GM12892 (cell line): ENCODE measurements at regions not wholly inside any gene's neighbourhood (a gene's known extent, or its start where the extent isn't known, plus 50 kb on each side); places are given as distances from the start of the nearest gene placed in this dataset.

Experiments used
- DNase-seq: peaks from one replicate; pipeline ENCODE4 v3.0.0; 2011; ENCODE audit not compliant: insufficient read length
- FAIRE-seq: peaks from 2 replicates; lab custom pipeline; 2011; peaks lifted over from hg19 to GRCh38; lab: Jason Lieb, UNC
- POLR2A ChIP-seq: IDR thresholded peaks from 2 replicates; pipeline ENCODE4 v1.6.1; 2011; ENCODE audit warnings: low read depth, low read length, control low read depth
- POLR2AphosphoS5 ChIP-seq: IDR thresholded peaks from 2 replicates; pipeline ENCODE4 v1.6.1; 2011; ENCODE audit warnings: low read depth, low read length, control low read depth
- TAF1 ChIP-seq: IDR thresholded peaks from 2 replicates; pipeline ENCODE4 v1.6.1; 2011; ENCODE audit warnings: low read depth, mild to moderate bottlenecking, control low read depth, low read length, borderline replicate concordance

DNA sequence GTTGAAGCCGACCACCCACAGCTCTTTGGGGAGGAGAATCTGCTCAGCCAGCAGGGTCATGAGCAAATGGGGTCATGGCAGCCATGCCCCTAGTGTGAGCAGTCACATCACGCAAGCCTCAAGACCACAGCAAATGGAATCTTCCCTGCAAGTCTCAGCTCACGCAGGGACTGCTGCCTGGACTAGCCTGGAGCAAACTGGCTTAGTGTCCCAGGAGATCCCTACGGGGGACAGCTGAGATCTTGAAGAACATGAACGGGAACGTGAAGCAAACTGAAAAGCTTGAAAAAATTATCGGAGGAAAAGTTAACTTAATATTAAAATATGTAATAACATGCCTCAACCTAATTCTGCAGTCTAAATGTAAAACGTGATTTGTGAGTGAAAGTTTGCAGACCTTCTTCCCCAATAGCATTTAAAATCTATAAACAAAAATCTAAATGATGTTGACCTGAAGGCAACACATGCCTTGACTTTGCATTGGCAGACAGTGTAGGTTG, 118.4 kb downstream of the FAM124B start:
- TF ChIP-seq POLR2A (no peak), POLR2AphosphoS5 (no peak), TAF1 (no peak)
- FAIRE-seq (no peak), DNase-seq (no peak)

DNA sequence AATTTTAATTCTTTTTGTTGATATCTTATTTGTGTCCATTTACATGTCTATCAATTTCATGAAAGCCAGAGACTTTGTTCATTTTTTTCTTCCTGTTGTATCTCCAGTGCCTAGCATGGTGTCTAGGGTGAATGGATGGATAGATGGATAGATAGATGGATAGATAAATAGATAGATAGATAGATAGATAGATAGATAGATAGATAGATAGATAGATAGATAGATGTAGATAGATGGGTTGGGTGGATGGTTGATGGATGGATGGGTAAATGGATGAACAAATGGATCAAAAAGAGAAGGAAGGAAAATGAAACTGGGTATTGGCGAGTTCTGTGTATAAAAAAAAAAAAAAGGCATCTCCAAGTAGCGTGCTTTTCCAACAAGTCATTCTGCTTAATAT, 120.5 kb downstream of the FAM124B start:
- TF ChIP-seq TAF1, result no peak
- no peak for TF ChIP-seq POLR2AphosphoS5
- no peak for TF ChIP-seq POLR2A
- FAIRE-seq, result no peak

DNA sequence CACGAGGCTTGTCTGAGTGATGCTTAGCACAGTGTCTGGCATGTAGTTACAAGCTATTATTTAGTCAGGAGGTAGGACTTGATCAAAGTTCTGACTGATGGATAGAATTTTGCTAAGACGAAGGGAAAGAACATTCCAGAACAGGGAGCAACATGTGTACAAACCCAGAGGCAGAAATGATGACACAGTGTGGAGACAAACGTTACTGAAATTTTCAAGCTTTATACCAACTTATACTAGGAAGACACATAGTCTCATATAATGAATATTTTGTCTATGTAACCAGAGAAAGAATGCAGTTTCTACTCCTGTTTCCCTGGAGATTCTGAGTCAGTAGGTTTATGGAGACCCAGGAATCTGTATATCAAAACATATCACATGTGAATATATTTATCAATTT, 123.4 kb downstream of the FAM124B start:
- FAIRE-seq (no peak), DNase-seq (no peak)
- TF ChIP-seq POLR2AphosphoS5 (no peak), POLR2A (no peak), TAF1 (no peak)

More for the DNA sequence above, 120.5 kb downstream of the FAM124B start:
- DNase-seq, result no peak

GRCh38 chr2:224276251-224276650, 125.7 kb downstream of the FAM124B start:
- TF ChIP-seq TAF1 (no peak), POLR2AphosphoS5 (no peak), POLR2A (no peak)
- no peak for DNase-seq
- FAIRE-seq, result no peak

- DNase-seq (no peak), FAIRE-seq (no peak)
- TF ChIP-seq TAF1 (no peak), POLR2A (no peak)
Observed at GRCh38 chr2:224272237-224272910, 129.5 kb downstream of the FAM124B start.

DNA sequence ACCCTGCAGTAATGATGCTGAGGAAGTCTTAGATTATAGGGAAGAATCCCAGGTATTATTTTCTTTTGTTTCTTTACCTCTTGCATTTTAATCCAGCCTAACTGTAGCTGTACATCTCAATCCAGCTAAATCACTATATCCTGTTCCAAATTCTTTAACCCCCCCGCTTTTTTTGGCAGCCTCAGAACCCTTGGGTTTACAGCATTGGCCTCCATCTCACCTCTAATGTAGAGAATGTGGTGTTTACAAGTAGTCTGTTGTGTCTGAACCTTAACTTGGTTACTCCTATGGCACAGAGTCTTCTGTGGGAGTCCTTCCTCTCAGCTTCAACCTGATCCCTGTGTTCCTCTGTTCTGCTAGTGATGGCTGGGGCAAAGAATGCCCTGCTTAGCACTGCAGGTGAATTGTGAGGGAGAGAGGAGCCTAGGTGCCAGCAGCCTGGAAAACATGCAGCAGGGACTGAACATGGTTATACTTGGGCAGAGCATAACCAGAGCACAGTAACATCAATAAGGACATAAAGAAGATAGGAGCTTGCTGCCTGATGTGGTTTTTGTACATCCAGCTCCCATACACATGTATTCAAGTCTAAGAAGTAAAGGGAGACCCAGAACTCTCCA, 130.2 kb downstream of the FAM124B start:
- DNase-seq (no peak), FAIRE-seq (no peak)
- no peak for TF ChIP-seq POLR2AphosphoS5
- TF ChIP-seq POLR2A, result no peak
- no peak for TF ChIP-seq TAF1

GRCh38 chr2:224268441-224268840, 133.5 kb downstream of the FAM124B start:
- TF ChIP-seq TAF1 (no peak), POLR2AphosphoS5 (no peak), POLR2A (no peak)
- DNase-seq (no peak), FAIRE-seq (no peak)

DNA sequence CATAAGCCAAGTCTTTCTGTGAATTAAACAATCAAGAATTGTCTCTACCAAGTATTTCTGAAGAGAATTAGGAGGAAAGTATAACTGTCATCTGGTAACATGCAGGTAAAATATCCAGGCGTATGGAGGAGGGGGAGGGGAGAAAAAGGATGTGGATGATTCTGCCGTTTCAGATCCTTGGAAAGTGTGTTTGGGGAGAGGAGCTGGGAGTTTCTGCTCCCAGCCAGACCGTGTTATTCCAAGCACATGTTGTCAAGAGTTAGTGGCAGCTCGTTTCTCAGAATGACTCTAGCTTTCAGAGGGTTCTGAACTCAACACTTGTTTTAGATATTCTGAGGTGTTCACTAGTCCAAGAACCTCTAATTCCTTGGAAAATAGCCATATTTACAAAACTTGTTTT, 137.6 kb downstream of the FAM124B start:
- no peak for FAIRE-seq
- no peak for DNase-seq
- TF ChIP-seq POLR2A, result no peak
- TF ChIP-seq TAF1, result no peak
- TF ChIP-seq POLR2AphosphoS5, result no peak

DNA sequence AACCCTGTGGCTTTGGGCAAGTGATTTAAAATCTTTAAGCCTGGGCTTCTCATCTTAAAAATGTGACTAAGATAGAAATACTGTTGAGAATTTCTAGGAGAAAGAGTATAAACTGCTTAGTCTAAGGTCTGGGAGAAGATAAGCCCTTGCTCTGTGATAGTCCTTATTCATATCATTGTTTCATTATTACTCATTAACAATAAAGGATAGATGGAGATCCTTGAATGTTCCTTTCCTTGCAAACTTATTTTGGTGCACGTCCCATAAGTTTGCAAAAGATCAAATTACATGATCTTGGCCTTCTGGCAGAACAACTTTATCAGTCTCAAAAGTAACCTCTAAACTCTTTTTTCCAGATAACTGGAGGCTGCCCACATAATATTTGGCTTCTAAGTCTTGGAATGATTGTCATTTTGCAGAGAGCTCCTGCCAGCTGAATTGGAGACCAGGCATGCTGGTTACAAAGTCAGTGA, 138.3 kb downstream of the FAM124B start:
- FAIRE-seq (no peak), DNase-seq (no peak)
- no peak for TF ChIP-seq POLR2AphosphoS5
- no peak for TF ChIP-seq TAF1

- FAIRE-seq (no peak), DNase-seq (no peak)
- TF ChIP-seq POLR2AphosphoS5, result no peak
- no peak for TF ChIP-seq TAF1
- TF ChIP-seq POLR2A, result no peak
Observed at GRCh38 chr2:224261326-224261725, 140.6 kb downstream of the FAM124B start.

DNA sequence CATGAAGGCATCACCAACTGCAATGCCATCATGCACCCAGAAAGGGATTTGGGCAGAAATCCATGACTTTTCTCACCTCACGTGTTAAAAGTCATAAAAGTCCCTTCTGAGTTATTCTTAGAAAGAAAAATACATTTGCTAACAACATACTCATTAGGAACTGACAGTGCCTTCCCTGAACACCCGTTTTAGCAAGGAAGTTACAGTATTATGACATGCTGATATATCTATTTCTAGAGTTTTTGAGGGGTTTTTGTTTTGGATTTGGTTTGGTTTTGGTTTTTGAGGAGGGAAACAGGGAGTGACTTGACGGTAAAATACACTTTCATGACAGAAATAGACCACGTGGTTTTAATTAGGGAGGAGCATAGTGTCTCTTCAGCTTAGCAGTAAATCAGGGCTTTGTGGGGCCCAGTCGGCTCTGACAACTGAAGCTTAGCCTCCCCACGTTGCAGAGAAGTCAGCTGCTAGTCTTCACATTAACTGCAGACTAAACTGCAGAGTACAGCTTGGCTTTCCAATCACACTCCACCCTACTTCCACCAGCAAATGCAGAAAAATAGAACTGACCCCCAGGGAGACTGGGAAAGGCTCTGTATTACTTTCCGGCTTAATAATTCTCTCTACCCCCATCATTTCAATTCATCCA, 141.4 kb downstream of the FAM124B start:
- DNase-seq (no peak), FAIRE-seq (no peak)
- no peak for TF ChIP-seq TAF1
- no peak for TF ChIP-seq POLR2A
- TF ChIP-seq POLR2AphosphoS5, result no peak
